ENCODE measurements at regions not wholly inside any gene's neighbourhood (a gene's known extent, or its start where the extent isn't known, plus 50 kb on each side); places are given as distances from the start of the nearest gene placed in this dataset.

DNA sequence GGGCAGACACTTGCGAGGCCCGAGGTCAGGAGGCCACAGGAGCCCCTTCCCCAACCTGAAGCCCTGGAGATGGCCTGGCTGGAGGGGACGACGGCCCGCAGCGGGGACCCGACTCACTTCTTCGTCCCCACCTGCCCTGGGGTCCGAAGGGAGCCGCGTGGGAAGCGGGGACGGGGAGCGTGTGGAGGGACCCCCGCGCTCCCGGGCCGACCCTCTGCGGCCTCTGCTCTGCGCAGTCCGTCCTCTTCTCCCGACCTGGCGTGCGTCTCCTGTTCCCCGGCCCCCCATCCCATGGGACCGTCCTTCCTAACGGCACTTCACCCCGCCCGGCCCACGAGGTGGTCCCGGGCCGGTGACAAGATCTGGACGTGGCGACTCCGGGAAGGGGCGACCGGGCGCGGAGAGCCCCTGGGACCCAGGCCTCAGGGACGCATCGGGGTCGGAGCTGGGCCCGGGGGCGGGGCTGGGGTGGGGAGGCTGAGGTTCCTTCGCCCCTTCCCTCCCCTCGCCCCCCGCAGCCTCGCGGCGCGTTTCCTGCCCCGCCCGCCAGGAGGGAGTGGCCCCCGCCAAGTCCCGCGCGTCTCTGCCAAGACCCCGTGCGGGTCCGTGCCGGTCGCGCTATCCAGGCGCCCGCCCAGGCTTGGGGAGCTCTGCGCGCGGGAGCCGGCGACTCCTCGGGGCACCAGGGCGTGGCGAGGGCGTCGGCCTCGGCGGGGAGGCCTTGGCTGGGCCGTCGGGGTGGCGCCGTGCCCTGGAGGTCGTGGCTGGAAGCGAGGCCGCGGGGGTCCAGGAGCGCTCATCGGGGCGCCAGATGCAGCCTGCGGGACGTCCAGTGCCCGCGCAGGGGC lies 97.1 kb downstream of the TNFAIP2 start:
- intact Hi-C loops (cut with DNase I) = no loop called here
- Histone ChIP-seq H3K27me3 (peaks cover 5 to 60% (median 21%) of the 10 kb centered on the region in 9 donors), H3K27ac (no peak overlapping the region), H3K9me3 (peaks cover 0 to 10% (median 0%) of the 10 kb centered on the region in 12 donors), H3K4me1 (peaks cover 0 to 13% (median 5%) of the 10 kb centered on the region in 12 donors), H3K4me3 (peak overlapping the region; percentile 22 to 52 (median 37)), H3K36me3 (no peaks in the 10 kb centered on the region)
- TF ChIP-seq, protein P1, sequence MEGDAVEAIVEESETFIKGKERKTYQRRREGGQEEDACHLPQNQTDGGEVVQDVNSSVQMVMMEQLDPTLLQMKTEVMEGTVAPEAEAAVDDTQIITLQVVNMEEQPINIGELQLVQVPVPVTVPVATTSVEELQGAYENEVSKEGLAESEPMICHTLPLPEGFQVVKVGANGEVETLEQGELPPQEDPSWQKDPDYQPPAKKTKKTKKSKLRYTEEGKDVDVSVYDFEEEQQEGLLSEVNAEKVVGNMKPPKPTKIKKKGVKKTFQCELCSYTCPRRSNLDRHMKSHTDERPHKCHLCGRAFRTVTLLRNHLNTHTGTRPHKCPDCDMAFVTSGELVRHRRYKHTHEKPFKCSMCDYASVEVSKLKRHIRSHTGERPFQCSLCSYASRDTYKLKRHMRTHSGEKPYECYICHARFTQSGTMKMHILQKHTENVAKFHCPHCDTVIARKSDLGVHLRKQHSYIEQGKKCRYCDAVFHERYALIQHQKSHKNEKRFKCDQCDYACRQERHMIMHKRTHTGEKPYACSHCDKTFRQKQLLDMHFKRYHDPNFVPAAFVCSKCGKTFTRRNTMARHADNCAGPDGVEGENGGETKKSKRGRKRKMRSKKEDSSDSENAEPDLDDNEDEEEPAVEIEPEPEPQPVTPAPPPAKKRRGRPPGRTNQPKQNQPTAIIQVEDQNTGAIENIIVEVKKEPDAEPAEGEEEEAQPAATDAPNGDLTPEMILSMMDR (IDR thresholded peaks at IDR 0.05) = no peak
- no peak for TF ChIP-seq POLR2A (IDR thresholded peaks at IDR 0.05)
- WGBS, 4 donors = 11 to 22% (median 15%) methylated on average over 48 to 92 of the region's 92 CpGs
- ATAC-seq = peak in 2 of 4 donors; percentile 12 to 46
- DNase-seq = no peak

DNA sequence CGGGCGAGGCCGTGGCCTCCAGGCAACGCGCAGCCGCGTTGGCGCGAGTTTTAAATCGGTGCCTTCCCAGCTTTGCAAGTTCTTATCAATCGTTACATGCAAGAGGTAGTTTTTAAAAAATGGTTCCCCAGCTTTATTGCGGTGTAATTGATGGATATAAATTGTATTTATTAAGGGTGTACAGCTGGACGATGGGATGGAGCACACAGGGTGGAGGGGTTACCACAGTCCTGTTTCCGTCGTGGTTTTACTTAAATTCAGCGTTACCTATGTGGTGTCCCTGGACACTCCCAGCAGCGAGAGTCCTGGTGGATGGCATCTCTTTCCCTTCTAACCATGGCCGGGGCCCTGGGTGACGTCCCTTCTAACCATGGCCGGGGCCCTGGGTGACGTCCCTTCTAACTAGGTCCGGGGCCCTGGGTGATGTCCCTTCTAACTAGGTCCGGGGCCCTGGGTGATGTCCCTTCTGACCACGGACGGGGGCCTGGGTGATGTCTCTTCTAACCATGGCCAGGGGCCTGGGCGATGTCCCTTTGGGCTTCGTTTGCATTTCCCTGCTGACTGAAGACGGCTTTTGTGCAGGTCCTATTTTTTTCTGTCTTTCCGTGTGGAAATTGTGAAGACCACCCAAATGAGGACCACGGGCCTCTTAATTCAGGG lies 97.9 kb downstream of the TNFAIP2 start:
- no peak for ATAC-seq
- Histone ChIP-seq H3K9me3 (peaks cover 0 to 10% (median 0%) of the 10 kb centered on the region in 12 donors), H3K36me3 (no peaks in the 10 kb centered on the region), H3K27ac (no peak overlapping the region), H3K27me3 (peaks cover 5 to 60% (median 21%) of the 10 kb centered on the region in 9 donors), H3K4me1 (peaks cover 0 to 13% (median 5%) of the 10 kb centered on the region in 12 donors), H3K4me3 (peak overlapping the region; percentile 22 to 52 (median 37))
- intact Hi-C loops (cut with DNase I) = no loop called here
- 37 to 64% (median 41%) methylated on average over 17 to 30 of the region's 30 CpGs for WGBS, 4 donors
- no peak for DNase-seq
- TF ChIP-seq, protein P1 (IDR thresholded peaks at IDR 0.05) = no peak
- no peak for TF ChIP-seq POLR2A (IDR thresholded peaks at IDR 0.05)

DNA sequence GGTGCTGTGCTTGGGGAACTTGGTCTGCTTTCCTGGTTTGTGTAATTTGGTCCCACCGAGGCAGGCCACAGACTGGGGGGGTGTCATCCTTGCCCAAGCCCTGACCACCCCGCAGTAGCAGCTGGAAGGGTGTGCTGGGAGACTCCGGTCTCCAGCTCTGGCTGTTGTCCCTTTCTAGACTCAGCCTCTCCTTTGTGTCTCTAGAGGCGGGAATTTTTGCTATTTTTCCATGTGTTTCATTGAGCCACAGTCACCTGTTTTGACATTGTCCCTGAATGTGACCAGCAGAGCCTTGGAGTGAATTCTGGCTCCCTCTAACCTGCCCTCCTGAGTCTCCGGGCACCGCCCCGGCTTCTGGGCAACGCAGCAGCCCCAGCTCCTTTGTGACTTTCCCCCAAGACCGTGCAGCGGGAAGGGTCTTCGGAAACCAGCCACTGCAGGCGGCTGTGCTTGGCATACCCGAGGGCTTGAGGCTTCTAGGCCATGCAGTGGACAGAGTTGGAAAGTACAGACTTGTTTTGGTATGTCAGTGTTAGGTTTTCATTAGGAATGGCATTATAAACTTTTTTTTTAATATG lies 98.6 kb downstream of the TNFAIP2 start:
- Histone ChIP-seq H3K27ac (no peak overlapping the region), H3K9me3 (peaks cover 0 to 10% (median 0%) of the 10 kb centered on the region in 12 donors), H3K27me3 (peaks cover 5 to 60% (median 26%) of the 10 kb centered on the region in 9 donors), H3K4me1 (peaks cover 0 to 13% (median 5%) of the 10 kb centered on the region in 12 donors), H3K4me3 (no peak overlapping the region), H3K36me3 (no peaks in the 10 kb centered on the region)
- TF ChIP-seq, protein P1 (IDR thresholded peaks at IDR 0.05) = no peak
- no peak for TF ChIP-seq POLR2A (IDR thresholded peaks at IDR 0.05)
- 89 to 93% (median 90%) methylated on average over 13 of the region's 13 CpGs for WGBS, 4 donors
- intact Hi-C loops (cut with DNase I) = no loop called here
- DNase-seq (no peak), ATAC-seq (no peak)
